GM12878 (cell line): ENCODE measurements at regions not wholly inside any gene's neighbourhood (a gene's known extent, or its start where the extent isn't known, plus 50 kb on each side); places are given as distances from the start of the nearest gene placed in this dataset.

Experiments
- ATF2 ChIP-seq: IDR thresholded peaks from 2 replicates; pipeline ENCODE4 v1.6.1; 2012; ENCODE audit warnings: low read length, inconsistent platforms
- CBX3 ChIP-seq: fragments of 200-600 bp; sonication (generic); IDR thresholded peaks from 2 replicates; pipeline ENCODE4 v1.6.1; 2016; ENCODE audit warnings: low read depth, borderline replicate concordance
- CUX1 ChIP-seq: IDR thresholded peaks from 2 replicates; pipeline ENCODE4 v1.6.1; 2012; ENCODE audit warnings: improper control_type of control experiment, low read depth, low read length; ENCODE audit not compliant: insufficient replicate concordance
- ESRRA ChIP-seq: IDR thresholded peaks from 2 replicates; pipeline ENCODE4 v1.6.1; 2012; ENCODE audit warnings: mild to moderate bottlenecking, low read length, improper control_type of control experiment

- TF ChIP-seq ESRRA (no peak), CBX3 (no peak), ATF2 (no peak), CUX1 (no peak)
Observed at GRCh38 chr21:36542312-36543101, 62.6 kb upstream of the CLDN14 start (continued).
